ENCODE measurements at regions not wholly inside any gene's neighbourhood (a gene's known extent, or its start where the extent isn't known, plus 50 kb on each side); places are given as distances from the start of the nearest gene placed in this dataset.

GRCh38 chr1:193660428-193660827 is 474.0 kb upstream of the B3GALT2 start:
- Histone ChIP-seq H3K9me3 (ENCODE audit: control insufficient read depth in 1 of 2, insufficient read depth in 1 of 2, low read depth in 1 of 2, low read length in 2 of 2) (no peaks in the 10 kb centered on the region), H2AFZ (ENCODE audit: low read depth, low read length, poor library complexity, severe bottlenecking) (no peak overlapping the region), H3K9ac (ENCODE audit: low read length) (no peak overlapping the region), H3K4me2 (ENCODE audit: low read length) (no peak overlapping the region), H3K4me3 (replicated peaks in 1 of 2; ENCODE audit: low read depth in 1 of 2, low read length in 2 of 2) (no peak overlapping the region), H3K4me1 (ENCODE audit: control insufficient read depth in 1 of 2, insufficient read depth in 2 of 2, low read length in 2 of 2) (no peaks in the 10 kb centered on the region), H3K27me3 (ENCODE audit: insufficient read depth, low read length) (no peaks in the 10 kb centered on the region), H3K27ac (ENCODE audit: low read depth, low read length) (no peak overlapping the region), H4K20me1 (ENCODE audit: insufficient read depth) (no peaks in the 10 kb centered on the region), H3K36me3 (ENCODE audit: control insufficient read depth in 1 of 2, insufficient read depth in 2 of 2, low read length in 2 of 2) (no peaks in the 10 kb centered on the region), H3K9me2 (ENCODE audit: insufficient read depth) (no peaks in the 10 kb centered on the region), H3K79me2 (ENCODE audit: insufficient read depth, low read length) (no peaks in the 10 kb centered on the region)
- TF ChIP-seq ZNF274 (IDR thresholded peaks at IDR 0.05; ENCODE audit: low read depth, low read length) (no peak), POLR2AphosphoS5 (IDR thresholded peaks at IDR 0.05; ENCODE audit: low read depth, low read length) (no peak), ZBTB33 (IDR thresholded peaks at IDR 0.05; ENCODE audit: extremely low read depth, insufficient replicate concordance, low read length) (no peak), SP1 (IDR thresholded peaks at IDR 0.05; ENCODE audit: low read depth) (no peak), TCF7L2 (IDR thresholded peaks at IDR 0.05; ENCODE audit: borderline replicate concordance, extremely low read depth, insufficient read depth, insufficient read length) (no peak), CBX3 (IDR thresholded peaks at IDR 0.05; ENCODE audit: low read depth) (no peak), MAX (IDR thresholded peaks at IDR 0.05) (no peak), YY1 (IDR thresholded peaks at IDR 0.05; ENCODE audit: extremely low read depth, insufficient replicate concordance, low read depth, low read length) (no peak), SIN3A (IDR thresholded peaks at IDR 0.05; ENCODE audit: low read depth) (no peak), FOSL1 (IDR thresholded peaks at IDR 0.05; ENCODE audit: low read depth) (no peak), EGR1 (IDR thresholded peaks at IDR 0.05; ENCODE audit: low read depth) (no peak), EZH2phosphoT487 (IDR thresholded peaks at IDR 0.05; ENCODE audit: borderline replicate concordance) (no peak), JUND (IDR thresholded peaks at IDR 0.05) (no peak), ZFX (IDR thresholded peaks at IDR 0.05) (no peak), ELF1 (IDR thresholded peaks at IDR 0.05; ENCODE audit: borderline replicate concordance, low read depth) (no peak), CTCF (IDR thresholded peaks at IDR 0.05 in 2 of 3, conservative IDR thresholded peaks at IDR 0.05 in 1 of 3; ENCODE audit: borderline replicate concordance in 1 of 3, insufficient read depth in 1 of 3, low read depth in 2 of 3, low read length in 2 of 3) (no peak), ATF3 (IDR thresholded peaks at IDR 0.05) (no peak), SRF (IDR thresholded peaks at IDR 0.05; ENCODE audit: low read depth) (no peak)
- CTCF ChIA-PET, result no interaction called here
- POLR2A ChIA-PET, result no interaction called here
- RAD21 ChIA-PET (ENCODE audit: low non-redundant PET in 1 of 2, low total read pairs in 2 of 2, uncharacterized antibody in 2 of 2, unreplicated experiment in 2 of 2), result no interaction called here
- intact Hi-C loops (cut with micrococcal nuclease), result no loop called here
- DNase-seq (ENCODE audit: low read depth, low spot score) (no peak), ATAC-seq (no peak)
- BruUV-seq (replicated peaks), result no TSS peak

All from HCT116 (cell line).